ENCODE measurements at regions not wholly inside any gene's neighbourhood (a gene's known extent, or its start where the extent isn't known, plus 50 kb on each side); places are given as distances from the start of the nearest gene placed in this dataset.

DNA sequence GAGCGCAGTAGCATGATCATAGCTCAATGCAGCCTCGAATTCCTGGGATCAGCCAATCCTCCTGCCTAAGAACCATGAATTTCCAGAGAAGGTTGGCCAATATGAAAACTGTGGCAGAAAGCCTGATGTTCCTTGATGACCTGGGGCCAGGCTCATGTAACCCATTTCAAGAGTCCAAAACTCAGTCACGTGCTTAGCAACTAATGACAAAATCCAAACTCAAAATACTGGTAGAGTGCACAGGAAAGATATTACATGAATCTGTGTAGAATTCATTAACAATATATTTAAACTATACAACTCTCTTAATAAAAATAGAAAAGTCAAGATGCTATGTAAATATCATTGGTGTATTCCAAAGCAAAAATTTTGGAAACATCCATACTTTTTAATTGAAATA is 265.7 kb upstream of the NDST3 start:
- DNase-seq (no peak), ATAC-seq (no peak)
- TF ChIP-seq EZH2 (IDR thresholded peaks at IDR 0.05; ENCODE audit: low read length, unreplicated experiment) (no peak), EZH2phosphoT487 (IDR thresholded peaks at IDR 0.05; ENCODE audit: borderline replicate concordance, low read length) (no peak)
- TF ChIP-seq, protein P1, sequence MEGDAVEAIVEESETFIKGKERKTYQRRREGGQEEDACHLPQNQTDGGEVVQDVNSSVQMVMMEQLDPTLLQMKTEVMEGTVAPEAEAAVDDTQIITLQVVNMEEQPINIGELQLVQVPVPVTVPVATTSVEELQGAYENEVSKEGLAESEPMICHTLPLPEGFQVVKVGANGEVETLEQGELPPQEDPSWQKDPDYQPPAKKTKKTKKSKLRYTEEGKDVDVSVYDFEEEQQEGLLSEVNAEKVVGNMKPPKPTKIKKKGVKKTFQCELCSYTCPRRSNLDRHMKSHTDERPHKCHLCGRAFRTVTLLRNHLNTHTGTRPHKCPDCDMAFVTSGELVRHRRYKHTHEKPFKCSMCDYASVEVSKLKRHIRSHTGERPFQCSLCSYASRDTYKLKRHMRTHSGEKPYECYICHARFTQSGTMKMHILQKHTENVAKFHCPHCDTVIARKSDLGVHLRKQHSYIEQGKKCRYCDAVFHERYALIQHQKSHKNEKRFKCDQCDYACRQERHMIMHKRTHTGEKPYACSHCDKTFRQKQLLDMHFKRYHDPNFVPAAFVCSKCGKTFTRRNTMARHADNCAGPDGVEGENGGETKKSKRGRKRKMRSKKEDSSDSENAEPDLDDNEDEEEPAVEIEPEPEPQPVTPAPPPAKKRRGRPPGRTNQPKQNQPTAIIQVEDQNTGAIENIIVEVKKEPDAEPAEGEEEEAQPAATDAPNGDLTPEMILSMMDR (conservative IDR thresholded peaks at IDR 0.05; ENCODE audit: low read depth, low read length), result no peak
- Histone ChIP-seq H3K79me2 (ENCODE audit: low read length) (no peaks in the 10 kb centered on the region), H3K9ac (ENCODE audit: low read length) (no peak overlapping the region), H3K36me3 (ENCODE audit: low read depth, low read length) (no peaks in the 10 kb centered on the region), H3F3A (ENCODE audit: low read length, unreplicated experiment) (no peaks in the 10 kb centered on the region), H3K9me3 (ENCODE audit: low read length) (no peaks in the 10 kb centered on the region), H2AFZ (ENCODE audit: low read length) (no peak overlapping the region), H4K20me1 (ENCODE audit: low read length) (no peaks in the 10 kb centered on the region), H3K27me3 (ENCODE audit: low read length) (no peaks in the 10 kb centered on the region), H3K27ac (ENCODE audit: low read length) (no peak overlapping the region), H3K4me2 (ENCODE audit: low read length) (no peak overlapping the region), H3K4me1 (ENCODE audit: insufficient read depth, low read length) (no peaks in the 10 kb centered on the region; the same call in 1 of the 2 replicates), H3K4me3 (ENCODE audit: low read length) (no peak overlapping the region), H3K9me2 (replicated peaks; ENCODE audit: low read length) (no peaks in the 10 kb centered on the region)
- ChIA-PET POLR2A (ENCODE audit: unreplicated experiment) (no interaction called here), CTCF (no interaction called here)
- intact Hi-C loops (cut with micrococcal nuclease), result no loop called here
- no TSS peak for BruUV-seq (replicated peaks)

DNA sequence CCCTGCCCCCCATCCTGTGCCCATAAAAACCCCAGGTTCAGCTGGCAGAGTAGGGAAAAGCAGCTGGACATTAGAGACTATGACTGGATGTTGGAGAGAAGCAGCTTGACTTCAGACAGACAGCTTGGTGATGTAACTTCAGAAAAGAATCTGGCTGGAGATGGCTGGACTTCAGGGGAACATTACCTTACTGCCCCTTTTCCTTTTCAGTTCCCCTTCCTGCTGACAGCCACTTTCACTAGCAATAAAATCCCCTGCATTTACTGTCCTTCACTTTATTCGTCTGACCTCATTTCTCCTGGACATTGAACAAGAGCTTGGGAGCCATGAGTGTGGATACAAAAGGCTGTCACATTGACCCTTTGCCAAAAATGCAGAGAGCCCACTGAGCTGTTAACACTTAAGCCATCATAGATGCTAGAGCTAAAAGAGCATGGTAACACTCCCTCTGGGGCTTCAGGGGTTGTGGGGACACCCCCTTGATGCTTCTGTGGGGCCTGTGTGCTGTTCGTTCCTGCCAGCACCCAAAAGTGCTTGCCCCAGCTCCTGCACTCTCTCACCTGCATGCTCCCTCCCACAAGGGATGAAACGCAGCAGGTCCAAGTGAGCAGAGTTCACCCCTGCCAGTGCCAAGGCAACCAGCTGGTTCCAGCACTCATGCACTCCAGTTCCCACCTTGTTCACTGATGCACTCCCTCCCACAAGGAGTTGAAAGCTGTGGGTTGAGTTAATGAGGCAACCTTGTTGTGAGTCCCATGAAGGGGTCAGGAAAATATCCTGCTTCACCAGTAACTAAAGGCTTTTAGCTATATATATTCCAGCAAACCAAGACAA is 263.8 kb upstream of the NDST3 start:
- Histone ChIP-seq H3K27ac (ENCODE audit: low read length) (no peak overlapping the region), H3K4me1 (ENCODE audit: insufficient read depth, low read length) (no peaks in the 10 kb centered on the region; the same call in none of the 2 replicates), H3K9me3 (ENCODE audit: low read length) (no peaks in the 10 kb centered on the region), H2AFZ (ENCODE audit: low read length) (no peak overlapping the region), H4K20me1 (ENCODE audit: low read length) (no peaks in the 10 kb centered on the region), H3K4me3 (ENCODE audit: low read length) (no peak overlapping the region), H3K4me2 (ENCODE audit: low read length) (no peak overlapping the region), H3F3A (ENCODE audit: low read length, unreplicated experiment) (no peaks in the 10 kb centered on the region), H3K27me3 (ENCODE audit: low read length) (no peaks in the 10 kb centered on the region), H3K36me3 (ENCODE audit: low read depth, low read length) (no peaks in the 10 kb centered on the region), H3K79me2 (ENCODE audit: low read length) (no peaks in the 10 kb centered on the region), H3K9me2 (replicated peaks; ENCODE audit: low read length) (no peaks in the 10 kb centered on the region), H3K9ac (ENCODE audit: low read length) (no peak overlapping the region)
- ChIA-PET POLR2A (ENCODE audit: unreplicated experiment) (no interaction called here), CTCF (no interaction called here)
- TF ChIP-seq, protein P1 (conservative IDR thresholded peaks at IDR 0.05; ENCODE audit: low read depth, low read length), result no peak
- TF ChIP-seq EZH2phosphoT487 (IDR thresholded peaks at IDR 0.05; ENCODE audit: borderline replicate concordance, low read length) (no peak), EZH2 (IDR thresholded peaks at IDR 0.05; ENCODE audit: low read length, unreplicated experiment) (no peak)
- DNase-seq (no peak), ATAC-seq (no peak)
- intact Hi-C loops (cut with micrococcal nuclease), result loop anchor here (5.0 to 10.0 kb wide), 2 partner anchors 204 to 368 kb away; no protein-coding TSS in a partner anchor
- no TSS peak for BruUV-seq (replicated peaks)

Measured in PC-3 (cell line).